ENCODE measurements at regions not wholly inside any gene's neighbourhood (a gene's known extent, or its start where the extent isn't known, plus 50 kb on each side); places are given as distances from the start of the nearest gene placed in this dataset.
A peak's percentile ranks its signal among the peaks of the same experiment; 100 is the strongest.

DNA sequence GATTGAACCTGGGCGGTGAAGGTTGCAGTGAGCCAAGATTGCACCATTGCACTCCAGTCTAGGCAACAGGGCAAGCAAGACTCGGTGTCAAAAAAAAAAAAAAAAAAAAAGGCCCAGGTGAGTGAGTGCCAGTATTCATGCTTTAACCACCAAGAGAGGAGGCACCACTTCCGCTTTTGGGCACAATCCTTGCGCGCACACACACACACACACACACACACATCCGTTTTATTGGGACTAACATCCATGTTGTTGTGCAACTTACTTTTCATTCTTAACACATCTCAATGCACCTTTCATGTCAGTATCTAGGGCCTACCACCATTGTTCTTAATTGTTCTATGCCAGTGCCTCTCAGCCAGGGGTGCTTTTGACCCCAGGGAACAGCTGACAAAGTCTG is 263.0 kb downstream of the CDC5L start:
- no peak overlapping the region for H3K4me2 ChIP-seq (ENCODE audit: low read length)
- H3K4ac ChIP-seq (ENCODE audit: low read depth, low read length): no peak overlapping the region
- no peak overlapping the region for H3K14ac ChIP-seq (ENCODE audit: low read length)
- H3K27me3 ChIP-seq (ENCODE audit: insufficient read depth, low read length): no peaks in the 10 kb centered on the region
- no peak overlapping the region for H4K12ac ChIP-seq (ENCODE audit: low read depth, low read length)
- H3K4me3 ChIP-seq (ENCODE audit: low read depth, low read length): no peak overlapping the region
- H3K18ac ChIP-seq (ENCODE audit: low read length): no peak overlapping the region
- peaks cover 3% of the 10 kb centered on the region for H3K79me1 ChIP-seq (ENCODE audit: low read length)
- H3K79me2 ChIP-seq (ENCODE audit: control insufficient read depth, insufficient read depth, low read length, poor library complexity): no peaks in the 10 kb centered on the region
- H3K23ac ChIP-seq (ENCODE audit: low read length): no peak overlapping the region
- H2AK5ac ChIP-seq (ENCODE audit: low read length): no peak overlapping the region
- H3K9ac ChIP-seq (ENCODE audit: low read length): no peak overlapping the region
- H2AFZ ChIP-seq (ENCODE audit: insufficient read depth, low read length, poor library complexity): no peak overlapping the region
- no peaks in the 10 kb centered on the region for H3K9me3 ChIP-seq (ENCODE audit: insufficient read depth, low read depth, low read length)
- H4K91ac ChIP-seq (ENCODE audit: low read depth, low read length): no peak overlapping the region
- no CpG with 5 or more reads among the region's 6 CpGs for WGBS (ENCODE audit: extremely low coverage, insufficient coverage, insufficient read length)
- H2BK120ac ChIP-seq (ENCODE audit: insufficient read depth, low read length, poor library complexity): no peak overlapping the region
- no peak overlapping the region for H2BK5ac ChIP-seq (ENCODE audit: low read depth, low read length, poor library complexity)
- DNase-seq: no peak
- H3K36me3 ChIP-seq (ENCODE audit: control insufficient read depth in 1 of 2, insufficient read depth in 2 of 2, low read length in 2 of 2): no peaks in the 10 kb centered on the region
- H3K4me1 ChIP-seq (ENCODE audit: control insufficient read depth in 1 of 2, insufficient read depth in 2 of 2, low read length in 2 of 2): peaks cover 13 to 22% of the 10 kb centered on the region in 2 experiments
- H3K27ac ChIP-seq (ENCODE audit: low read depth, low read length): no peak overlapping the region
- no peak overlapping the region for H2BK12ac ChIP-seq (ENCODE audit: low read length)
- no peak overlapping the region for H4K8ac ChIP-seq (ENCODE audit: low read depth, low read length)

DNA sequence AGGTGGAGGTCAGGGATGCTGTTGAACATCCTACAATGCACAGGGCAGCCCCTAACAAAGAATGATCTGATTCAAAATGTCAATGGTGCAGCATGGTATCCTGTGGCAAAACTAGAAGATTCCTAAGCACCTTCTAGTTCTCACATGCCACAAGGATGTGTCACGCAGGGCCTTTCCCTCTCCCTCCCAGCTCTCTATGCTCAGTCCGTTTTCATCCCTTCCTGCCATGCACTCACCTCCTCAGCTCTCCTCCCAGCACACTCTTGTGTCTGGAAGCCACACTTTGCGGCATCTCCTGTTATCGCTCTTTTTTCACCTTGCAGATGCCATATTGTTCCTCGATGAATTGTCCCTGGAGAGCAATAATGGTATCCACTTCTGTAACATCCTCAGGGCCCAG is 263.4 kb downstream of the CDC5L start:
- Histone ChIP-seq H3K4ac (ENCODE audit: low read depth, low read length) (no peak overlapping the region), H3K23ac (ENCODE audit: low read length) (no peak overlapping the region), H3K79me2 (ENCODE audit: control insufficient read depth, insufficient read depth, low read length, poor library complexity) (no peaks in the 10 kb centered on the region), H3K27ac (ENCODE audit: low read depth, low read length) (peak overlapping the region; percentile 36), H3K79me1 (ENCODE audit: low read length) (peaks cover 7% of the 10 kb centered on the region), H4K91ac (ENCODE audit: low read depth, low read length) (no peak overlapping the region), H2AK5ac (ENCODE audit: low read length) (no peak overlapping the region), H2AFZ (ENCODE audit: insufficient read depth, low read length, poor library complexity) (no peak overlapping the region), H2BK120ac (ENCODE audit: insufficient read depth, low read length, poor library complexity) (no peak overlapping the region), H4K12ac (ENCODE audit: low read depth, low read length) (no peak overlapping the region), H2BK12ac (ENCODE audit: low read length) (no peak overlapping the region), H4K8ac (ENCODE audit: low read depth, low read length) (no peak overlapping the region), H3K18ac (ENCODE audit: low read length) (no peak overlapping the region), H3K36me3 (ENCODE audit: control insufficient read depth in 1 of 2, insufficient read depth in 2 of 2, low read length in 2 of 2) (no peaks in the 10 kb centered on the region), H3K27me3 (ENCODE audit: insufficient read depth, low read length) (no peaks in the 10 kb centered on the region), H3K4me1 (ENCODE audit: control insufficient read depth in 1 of 2, insufficient read depth in 2 of 2, low read length in 2 of 2) (peaks cover 13 to 26% of the 10 kb centered on the region in 2 experiments), H2BK5ac (ENCODE audit: low read depth, low read length, poor library complexity) (no peak overlapping the region), H3K14ac (ENCODE audit: low read length) (no peak overlapping the region), H3K4me2 (ENCODE audit: low read length) (no peak overlapping the region), H3K4me3 (ENCODE audit: low read depth, low read length) (no peak overlapping the region), H3K9ac (ENCODE audit: low read length) (no peak overlapping the region), H3K9me3 (ENCODE audit: insufficient read depth, low read depth, low read length) (no peaks in the 10 kb centered on the region)
- WGBS (ENCODE audit: extremely low coverage, insufficient coverage, insufficient read length): no CpG with 5 or more reads among the region's 5 CpGs
- DNase-seq: peak; percentile 64 to 72

DNA sequence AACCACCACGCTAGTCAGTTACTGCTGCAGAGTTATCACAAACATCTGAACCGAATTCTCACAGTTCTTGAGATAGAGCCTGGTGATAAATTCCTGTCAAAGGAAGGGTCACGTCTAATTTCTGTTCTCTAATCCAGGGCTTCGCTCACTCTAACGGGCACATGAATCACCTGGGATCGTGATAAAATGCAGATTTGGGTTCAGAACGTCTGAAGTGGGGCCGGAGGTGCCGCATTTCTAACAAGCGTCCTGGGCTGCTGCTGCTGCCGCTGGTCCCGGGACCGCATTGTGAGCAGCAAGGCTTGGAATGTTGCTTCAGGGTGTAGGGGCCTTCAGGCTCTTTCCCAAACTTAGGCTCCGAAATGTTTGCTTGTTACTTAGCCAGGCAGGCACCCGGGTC is 264.1 kb downstream of the CDC5L start:
- peaks cover 8% of the 10 kb centered on the region for H3K79me1 ChIP-seq (ENCODE audit: low read length)
- no peaks in the 10 kb centered on the region for H3K79me2 ChIP-seq (ENCODE audit: control insufficient read depth, insufficient read depth, low read length, poor library complexity)
- H2AK5ac ChIP-seq (ENCODE audit: low read length): no peak overlapping the region
- no peak overlapping the region for H2AFZ ChIP-seq (ENCODE audit: insufficient read depth, low read length, poor library complexity)
- no peak overlapping the region for H2BK12ac ChIP-seq (ENCODE audit: low read length)
- no peak overlapping the region for H4K91ac ChIP-seq (ENCODE audit: low read depth, low read length)
- no peaks in the 10 kb centered on the region for H3K9me3 ChIP-seq (ENCODE audit: insufficient read depth, low read depth, low read length)
- no CpG with 5 or more reads among the region's 15 CpGs for WGBS (ENCODE audit: extremely low coverage, insufficient coverage, insufficient read length)
- no peaks in the 10 kb centered on the region for H3K27me3 ChIP-seq (ENCODE audit: insufficient read depth, low read length)
- H2BK5ac ChIP-seq (ENCODE audit: low read depth, low read length, poor library complexity): no peak overlapping the region
- no peak overlapping the region for H3K4me3 ChIP-seq (ENCODE audit: low read depth, low read length)
- H3K36me3 ChIP-seq (ENCODE audit: control insufficient read depth in 1 of 2, insufficient read depth in 2 of 2, low read length in 2 of 2): no peaks in the 10 kb centered on the region
- H3K18ac ChIP-seq (ENCODE audit: low read length): no peak overlapping the region
- H3K14ac ChIP-seq (ENCODE audit: low read length): no peak overlapping the region
- no peak overlapping the region for H3K4ac ChIP-seq (ENCODE audit: low read depth, low read length)
- peak overlapping the region; percentile 36 for H3K27ac ChIP-seq (ENCODE audit: low read depth, low read length)
- no peak overlapping the region for H3K9ac ChIP-seq (ENCODE audit: low read length)
- no peak overlapping the region for H4K8ac ChIP-seq (ENCODE audit: low read depth, low read length)
- no peak overlapping the region for H2BK120ac ChIP-seq (ENCODE audit: insufficient read depth, low read length, poor library complexity)
- H4K12ac ChIP-seq (ENCODE audit: low read depth, low read length): no peak overlapping the region
- peak; percentile 99 for DNase-seq
- peak overlapping the region; percentile 30 for H3K4me2 ChIP-seq (ENCODE audit: low read length)
- no peak overlapping the region for H3K23ac ChIP-seq (ENCODE audit: low read length)
- peaks cover 16 to 30% of the 10 kb centered on the region in 2 experiments for H3K4me1 ChIP-seq (ENCODE audit: control insufficient read depth in 1 of 2, insufficient read depth in 2 of 2, low read length in 2 of 2)

DNA sequence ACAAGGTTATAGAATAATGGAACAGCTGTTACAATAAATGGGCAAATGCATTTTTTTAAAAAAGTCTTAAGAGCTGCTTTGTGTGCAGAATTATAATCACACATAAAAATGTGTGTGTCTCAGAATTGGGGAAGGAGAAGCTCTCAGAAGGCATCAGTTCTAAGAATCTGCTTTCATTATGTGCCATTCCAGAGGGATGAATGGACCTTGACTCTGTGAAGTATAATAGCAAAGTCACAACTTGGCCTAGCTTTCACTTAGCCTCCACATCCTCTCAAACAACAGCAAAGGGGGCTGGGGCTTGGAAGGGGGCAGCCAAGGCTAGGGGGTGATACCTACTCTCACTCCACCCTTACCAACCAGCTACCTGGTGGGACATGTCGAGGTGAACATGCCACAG is 265.0 kb downstream of the CDC5L start:
- Histone ChIP-seq H3K9me3 (ENCODE audit: insufficient read depth, low read depth, low read length) (no peaks in the 10 kb centered on the region), H3K27me3 (ENCODE audit: insufficient read depth, low read length) (no peaks in the 10 kb centered on the region), H3K14ac (ENCODE audit: low read length) (no peak overlapping the region), H4K12ac (ENCODE audit: low read depth, low read length) (no peak overlapping the region), H3K23ac (ENCODE audit: low read length) (no peak overlapping the region), H3K79me1 (ENCODE audit: low read length) (peaks cover 8% of the 10 kb centered on the region), H4K8ac (ENCODE audit: low read depth, low read length) (no peak overlapping the region), H3K36me3 (ENCODE audit: control insufficient read depth in 1 of 2, insufficient read depth in 2 of 2, low read length in 2 of 2) (no peaks in the 10 kb centered on the region), H4K91ac (ENCODE audit: low read depth, low read length) (peak overlapping the region; percentile 1), H3K79me2 (ENCODE audit: control insufficient read depth, insufficient read depth, low read length, poor library complexity) (no peaks in the 10 kb centered on the region), H3K18ac (ENCODE audit: low read length) (no peak overlapping the region), H3K9ac (ENCODE audit: low read length) (no peak overlapping the region), H2BK5ac (ENCODE audit: low read depth, low read length, poor library complexity) (no peak overlapping the region), H2BK120ac (ENCODE audit: insufficient read depth, low read length, poor library complexity) (no peak overlapping the region), H2BK12ac (ENCODE audit: low read length) (no peak overlapping the region), H2AFZ (ENCODE audit: insufficient read depth, low read length, poor library complexity) (no peak overlapping the region), H3K4me2 (ENCODE audit: low read length) (no peak overlapping the region), H3K4me3 (ENCODE audit: low read depth, low read length) (no peak overlapping the region), H3K4ac (ENCODE audit: low read depth, low read length) (no peak overlapping the region), H3K27ac (ENCODE audit: low read depth, low read length) (no peak overlapping the region), H2AK5ac (ENCODE audit: low read length) (no peak overlapping the region), H3K4me1 (ENCODE audit: control insufficient read depth in 1 of 2, insufficient read depth in 2 of 2, low read length in 2 of 2) (peaks cover 18 to 34% of the 10 kb centered on the region in 2 experiments)
- DNase-seq: peak in 1 of 2 donors; percentile 47
- WGBS (ENCODE audit: extremely low coverage, insufficient coverage, insufficient read length): no CpG with 5 or more reads among the region's 1 CpG

Measured in trophoblast cell (in vitro differentiated cells and primary cell).